ENCODE measurements at regions not wholly inside any gene's neighbourhood (a gene's known extent, or its start where the extent isn't known, plus 50 kb on each side); places are given as distances from the start of the nearest gene placed in this dataset.
A peak's percentile ranks its signal among the peaks of the same experiment; 100 is the strongest.

DNA sequence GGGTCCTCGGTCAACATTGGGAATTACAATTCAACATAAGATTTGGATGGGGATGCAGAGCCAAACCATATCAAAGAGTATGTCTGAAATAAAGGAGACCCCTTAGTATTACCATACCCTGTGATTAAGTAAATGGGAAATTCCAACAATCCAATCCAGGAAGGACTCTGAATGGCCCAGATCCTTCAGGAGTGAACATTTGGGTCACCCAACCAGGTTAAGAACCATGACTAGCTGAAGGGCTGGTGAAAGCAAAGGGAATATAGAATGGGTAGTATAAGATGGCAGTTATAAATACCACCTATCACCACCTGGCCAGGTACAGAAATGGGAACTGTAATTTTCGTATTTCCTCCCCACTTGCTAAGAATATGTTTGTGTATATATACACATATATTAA lies 114.4 kb upstream of the CCDC196 start:
- no peak for DNase-seq
- H3K9me3 ChIP-seq, result no peaks in the 10 kb centered on the region
- H3K4me3 ChIP-seq, result no peak overlapping the region
- H3K27me3 ChIP-seq, result no peaks in the 10 kb centered on the region
- no peaks in the 10 kb centered on the region for H3K36me3 ChIP-seq

DNA sequence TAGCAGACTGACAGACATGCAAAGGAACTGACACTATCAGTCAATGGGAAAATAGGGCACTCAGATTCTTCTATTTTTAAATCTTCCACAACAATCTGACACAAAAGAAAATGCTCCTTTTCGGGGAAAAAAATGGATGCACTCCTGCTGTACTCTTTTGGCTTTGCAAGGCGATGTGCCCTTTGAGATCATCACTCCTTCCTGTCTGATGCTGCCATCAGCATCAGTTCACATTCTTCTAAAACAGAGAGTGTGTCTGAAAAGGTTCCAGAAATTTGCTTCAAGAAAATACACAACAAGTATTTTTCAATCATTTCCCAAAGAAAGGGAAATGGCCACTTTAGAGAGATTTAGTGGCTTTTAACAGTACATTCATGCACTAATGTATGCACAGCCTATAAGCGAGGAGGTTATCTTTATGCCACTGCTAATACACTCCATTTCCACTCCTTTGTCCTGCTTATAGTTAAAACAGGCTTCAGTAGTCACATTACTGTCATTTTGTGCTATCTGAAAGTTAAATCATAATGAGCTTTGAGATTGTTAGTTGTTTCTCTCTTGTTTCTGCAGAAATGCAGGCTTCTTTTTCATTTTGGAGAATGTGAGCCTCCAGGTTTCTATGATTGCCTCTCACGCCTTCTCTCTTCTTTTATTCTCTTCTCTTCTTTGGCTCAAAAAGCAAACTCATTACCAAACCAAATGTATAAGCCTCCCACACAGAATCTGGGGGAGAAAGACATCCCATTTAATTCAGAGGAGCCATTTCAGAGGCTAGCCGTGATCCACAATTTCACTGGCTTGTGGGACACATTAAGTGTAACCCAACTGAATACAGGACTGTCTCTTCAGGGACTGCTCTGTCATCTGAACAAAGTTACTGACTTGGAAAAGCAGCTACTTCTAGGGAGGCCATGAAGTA lies 110.9 kb upstream of the CCDC196 start:
- Histone ChIP-seq H3K9me3 (no peaks in the 10 kb centered on the region), H3K4me3 (no peak overlapping the region), H3K27me3 (no peaks in the 10 kb centered on the region), H3K36me3 (no peaks in the 10 kb centered on the region)
- DNase-seq, result no peak

DNA sequence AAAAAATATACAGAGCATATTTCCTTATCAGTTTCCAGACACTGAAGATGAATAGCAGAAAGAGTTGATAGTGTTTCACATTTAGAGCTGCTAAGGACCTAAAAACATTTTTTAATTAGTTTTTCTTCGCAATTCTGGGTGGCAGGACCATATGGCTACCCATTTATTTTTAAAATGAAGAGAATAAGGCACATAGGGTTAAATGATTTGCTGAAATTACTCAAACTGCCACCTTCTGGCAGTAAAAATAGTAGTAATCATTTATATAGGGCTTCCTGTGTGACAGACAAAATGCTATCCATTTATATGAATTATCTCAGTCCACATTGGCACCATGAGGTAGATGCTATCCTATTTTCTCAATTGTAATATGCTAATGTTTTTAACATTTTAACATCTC lies 108.6 kb upstream of the CCDC196 start:
- DNase-seq, result no peak
- H3K27me3 ChIP-seq, result no peaks in the 10 kb centered on the region
- H3K4me3 ChIP-seq, result no peak overlapping the region
- H3K9me3 ChIP-seq, result no peaks in the 10 kb centered on the region
- no peaks in the 10 kb centered on the region for H3K36me3 ChIP-seq

DNA sequence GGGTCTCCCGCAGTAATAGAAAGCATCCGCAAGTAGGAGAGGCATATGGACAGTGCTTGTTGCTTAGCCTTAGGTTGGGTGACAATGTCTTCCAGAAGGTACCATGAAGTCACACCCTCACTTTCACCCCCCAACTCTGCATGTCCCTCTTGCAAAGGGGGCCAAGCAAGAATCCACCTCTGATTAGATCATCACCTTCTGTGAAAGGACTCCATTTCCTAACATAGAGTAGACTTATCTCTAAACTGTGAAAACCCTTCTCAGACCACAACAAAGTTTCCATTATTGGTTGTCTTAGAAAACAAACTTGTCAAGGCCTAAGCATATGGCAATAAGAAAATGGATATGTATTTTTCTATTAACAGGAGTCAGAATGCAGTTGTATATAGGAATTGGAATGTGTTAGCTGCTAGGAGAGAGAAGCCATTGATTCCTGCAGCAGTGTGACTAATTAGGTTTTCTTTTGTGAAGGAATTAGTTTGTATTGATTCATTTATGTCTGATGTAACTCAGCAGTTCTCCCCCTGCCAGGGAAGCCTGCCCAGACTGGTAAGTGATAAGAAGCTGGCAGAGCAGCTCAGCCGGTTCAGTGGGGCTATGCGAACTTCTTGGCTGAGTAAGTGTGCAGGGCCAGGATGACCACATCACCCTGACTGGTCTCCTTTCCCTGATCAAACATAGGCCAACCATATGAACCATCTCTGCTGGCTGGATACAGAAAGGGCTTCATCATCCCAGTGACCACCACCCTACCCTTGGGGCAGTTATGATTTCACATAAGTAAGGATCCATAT lies 107.3 kb upstream of the CCDC196 start:
- DNase-seq, result peak; percentile 57
- no peak overlapping the region for H3K4me3 ChIP-seq
- no peaks in the 10 kb centered on the region for H3K36me3 ChIP-seq
- no peaks in the 10 kb centered on the region for H3K27me3 ChIP-seq
- no peaks in the 10 kb centered on the region for H3K9me3 ChIP-seq

DNA sequence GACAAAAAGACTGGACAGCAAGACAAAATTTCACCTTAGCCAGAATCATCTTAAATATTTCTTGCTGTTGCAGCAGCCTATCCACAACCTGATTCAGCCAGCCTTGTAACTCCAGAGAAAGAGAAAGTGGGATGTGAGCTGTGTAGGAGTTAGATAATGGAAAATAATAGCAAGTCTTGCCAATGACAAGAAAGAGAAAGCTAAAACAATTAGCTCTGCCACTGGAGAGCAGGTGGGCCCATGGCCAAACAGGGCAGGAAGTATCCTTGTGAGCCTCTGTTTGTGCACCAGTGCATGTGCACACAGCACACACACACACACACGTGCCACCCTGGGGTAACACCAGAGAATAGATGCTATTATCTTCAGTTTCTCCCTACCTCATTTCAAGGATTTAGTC lies 106.0 kb upstream of the CCDC196 start:
- Histone ChIP-seq H3K9me3 (no peaks in the 10 kb centered on the region), H3K27me3 (no peaks in the 10 kb centered on the region), H3K4me3 (no peak overlapping the region), H3K36me3 (no peaks in the 10 kb centered on the region)
- DNase-seq, result no peak

DNA sequence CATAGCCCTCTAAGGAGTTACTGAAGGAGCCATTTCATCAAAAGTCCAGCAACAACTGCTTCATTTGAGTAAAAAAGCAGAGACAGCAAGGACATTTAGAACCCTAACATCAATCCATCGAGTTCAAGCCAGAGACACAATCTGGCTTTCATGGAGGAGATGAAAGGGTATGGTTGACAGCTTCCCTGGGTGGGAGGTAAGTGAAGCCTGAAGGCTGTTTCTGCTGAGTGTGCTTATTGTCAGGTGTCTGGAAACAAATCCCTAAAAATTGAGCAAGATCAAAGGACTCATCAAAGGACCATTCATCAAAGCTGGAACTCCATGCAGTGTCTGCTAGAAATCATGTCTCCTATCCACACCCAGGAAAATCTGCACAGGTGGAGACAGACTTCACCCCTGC lies 104.4 kb upstream of the CCDC196 start:
- Histone ChIP-seq H3K9me3 (no peaks in the 10 kb centered on the region), H3K4me3 (no peak overlapping the region), H3K36me3 (no peaks in the 10 kb centered on the region), H3K27me3 (no peaks in the 10 kb centered on the region)
- no peak for DNase-seq

DNA sequence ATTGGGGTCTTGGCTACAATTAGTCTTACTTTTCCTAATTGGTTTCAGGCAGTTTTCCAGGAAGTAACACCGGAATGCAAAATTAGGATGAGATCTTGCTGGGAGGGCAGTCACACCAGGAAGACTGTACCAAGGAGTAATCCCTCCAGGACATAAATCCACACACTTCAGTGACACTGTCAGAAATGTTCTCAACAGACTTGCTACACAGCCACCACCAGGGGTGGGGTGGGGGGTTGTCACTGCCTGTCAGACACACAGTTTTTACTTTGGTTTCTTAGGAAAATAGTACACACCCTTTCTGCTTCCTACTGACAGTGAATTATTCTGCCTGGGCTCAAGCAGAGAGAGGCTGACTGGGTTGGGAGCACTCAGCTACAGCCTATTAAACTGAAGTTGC lies 102.9 kb upstream of the CCDC196 start:
- Histone ChIP-seq H3K36me3 (no peaks in the 10 kb centered on the region), H3K27me3 (no peaks in the 10 kb centered on the region), H3K4me3 (no peak overlapping the region), H3K9me3 (no peaks in the 10 kb centered on the region)
- no peak for DNase-seq

DNA sequence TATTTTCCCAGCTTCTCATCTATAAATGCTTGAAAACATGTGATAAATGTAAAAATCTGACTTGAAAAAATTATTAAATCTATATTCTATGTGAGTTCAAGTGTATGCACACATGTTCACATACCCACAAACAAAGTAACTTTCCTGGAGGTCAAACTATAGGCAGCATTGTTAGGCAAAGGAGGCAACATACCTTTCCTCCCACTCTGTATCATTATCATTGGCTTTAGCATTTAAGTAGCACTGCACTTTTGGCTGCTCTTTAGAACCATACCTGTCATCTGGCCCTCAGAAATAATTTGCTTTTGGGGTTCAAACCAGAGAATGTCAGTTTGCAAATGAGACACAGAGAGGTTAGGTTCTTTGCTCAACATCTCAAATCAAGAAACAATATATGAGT lies 102.4 kb upstream of the CCDC196 start:
- Histone ChIP-seq H3K36me3 (no peaks in the 10 kb centered on the region), H3K4me3 (no peak overlapping the region), H3K9me3 (no peaks in the 10 kb centered on the region), H3K27me3 (no peaks in the 10 kb centered on the region)
- DNase-seq, result no peak

DNA sequence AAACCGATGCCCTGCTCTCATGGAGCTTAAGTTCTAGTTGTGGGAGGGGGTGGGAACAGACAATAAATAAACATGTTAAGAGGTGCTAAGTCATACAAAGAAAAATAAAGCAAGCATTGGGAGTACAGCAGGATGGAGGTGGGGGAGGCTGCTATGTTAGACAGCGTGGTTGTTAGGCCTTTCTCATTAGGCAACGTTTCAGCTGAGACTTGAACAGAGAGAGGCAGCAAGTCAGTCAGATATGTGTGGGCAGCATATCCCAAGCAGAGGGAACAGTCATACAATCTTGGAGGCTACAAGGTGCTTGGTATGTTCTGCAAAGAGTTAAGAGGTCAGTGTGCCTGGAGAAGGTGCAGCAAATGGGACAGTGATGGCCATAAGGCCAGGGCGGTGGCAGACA lies 97.7 kb upstream of the CCDC196 start:
- no peak overlapping the region for H3K4me3 ChIP-seq
- H3K36me3 ChIP-seq, result no peaks in the 10 kb centered on the region
- H3K9me3 ChIP-seq, result no peaks in the 10 kb centered on the region
- no peaks in the 10 kb centered on the region for H3K27me3 ChIP-seq
- DNase-seq, result no peak

DNA sequence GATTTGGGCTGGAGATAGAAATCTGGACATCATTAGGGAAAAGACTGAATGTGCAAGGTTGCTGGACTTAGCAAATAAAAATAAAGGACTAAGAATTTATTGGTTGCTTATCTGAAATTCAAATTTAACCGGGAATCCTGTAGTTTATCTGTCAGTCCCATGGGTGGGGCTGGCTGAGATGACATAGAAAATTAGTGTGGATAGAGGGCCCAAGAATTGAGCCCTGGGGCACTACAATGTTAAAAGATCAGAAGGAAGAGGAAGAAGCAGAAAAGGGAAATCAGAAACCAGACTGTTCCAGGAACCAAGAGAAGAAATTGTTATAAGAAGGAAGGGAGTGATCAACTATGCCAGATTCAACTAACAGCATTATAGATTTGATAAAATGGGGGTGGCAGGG lies 96.7 kb upstream of the CCDC196 start:
- Histone ChIP-seq H3K4me3 (no peak overlapping the region), H3K36me3 (no peaks in the 10 kb centered on the region), H3K27me3 (no peaks in the 10 kb centered on the region), H3K9me3 (no peaks in the 10 kb centered on the region)
- DNase-seq, result no peak

DNA sequence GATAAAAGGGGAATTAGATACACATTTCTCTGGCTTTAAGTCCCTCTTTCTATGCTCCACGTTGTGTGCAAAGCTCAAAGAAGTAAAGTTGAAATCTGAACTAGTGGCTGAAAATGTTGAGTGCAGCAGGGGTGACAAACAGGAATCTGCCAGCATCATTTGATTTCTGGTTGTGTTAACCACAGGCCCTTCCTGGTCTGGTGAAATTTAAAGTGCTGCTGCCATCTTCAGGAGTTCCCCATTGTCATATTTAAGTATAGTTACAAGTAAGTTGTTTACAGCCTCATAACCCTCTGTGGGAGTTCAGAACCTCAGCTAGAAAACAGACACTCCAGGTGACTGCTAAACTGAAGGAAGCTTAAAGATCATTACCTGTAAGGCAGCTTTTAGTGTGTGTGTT lies 90.9 kb upstream of the CCDC196 start:
- Histone ChIP-seq H3K4me3 (no peak overlapping the region), H3K36me3 (no peaks in the 10 kb centered on the region), H3K27me3 (no peaks in the 10 kb centered on the region), H3K9me3 (no peaks in the 10 kb centered on the region)
- no peak for DNase-seq

DNA sequence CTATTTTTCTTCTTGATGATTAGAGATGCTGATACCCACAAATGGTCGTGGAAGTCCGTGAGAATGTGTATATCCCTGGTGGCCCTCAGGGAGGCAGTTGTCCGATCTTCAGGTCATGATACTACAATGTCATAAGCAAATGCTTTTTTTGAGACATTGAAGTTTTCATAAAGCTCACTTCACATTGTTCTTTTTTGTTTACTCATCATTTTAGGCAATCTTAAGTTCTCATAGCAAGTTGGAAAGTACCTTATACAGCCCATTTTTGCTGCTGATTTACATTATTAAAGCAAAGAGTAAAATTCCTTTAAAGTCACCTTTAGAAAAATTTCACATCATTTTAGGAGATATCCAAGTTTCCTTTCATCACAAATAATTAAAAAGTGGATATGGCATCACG lies 90.0 kb upstream of the CCDC196 start:
- no peaks in the 10 kb centered on the region for H3K27me3 ChIP-seq
- DNase-seq, result no peak
- H3K9me3 ChIP-seq, result no peaks in the 10 kb centered on the region
- no peaks in the 10 kb centered on the region for H3K36me3 ChIP-seq
- no peak overlapping the region for H3K4me3 ChIP-seq

DNA sequence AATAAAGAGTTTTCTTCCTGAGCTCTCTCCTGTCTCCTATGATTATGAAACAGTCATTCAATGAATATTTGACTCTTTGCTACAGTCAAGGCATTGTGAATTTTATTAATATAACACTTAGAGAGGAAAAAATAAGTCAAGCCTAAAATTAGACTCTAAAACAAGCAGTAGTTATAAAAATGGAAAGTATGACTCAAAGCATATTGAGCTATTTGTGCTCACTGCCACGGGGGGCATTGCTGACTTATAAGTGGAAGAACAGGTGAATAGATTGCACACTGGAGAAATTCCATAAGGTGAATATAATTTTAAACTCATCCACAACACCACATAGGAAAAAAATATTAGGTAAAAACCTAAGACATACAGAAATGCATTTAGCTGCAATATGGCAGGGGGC lies 87.7 kb upstream of the CCDC196 start:
- no peak overlapping the region for H3K4me3 ChIP-seq
- no peak for DNase-seq
- H3K9me3 ChIP-seq, result no peaks in the 10 kb centered on the region
- H3K36me3 ChIP-seq, result no peaks in the 10 kb centered on the region
- no peaks in the 10 kb centered on the region for H3K27me3 ChIP-seq

DNA sequence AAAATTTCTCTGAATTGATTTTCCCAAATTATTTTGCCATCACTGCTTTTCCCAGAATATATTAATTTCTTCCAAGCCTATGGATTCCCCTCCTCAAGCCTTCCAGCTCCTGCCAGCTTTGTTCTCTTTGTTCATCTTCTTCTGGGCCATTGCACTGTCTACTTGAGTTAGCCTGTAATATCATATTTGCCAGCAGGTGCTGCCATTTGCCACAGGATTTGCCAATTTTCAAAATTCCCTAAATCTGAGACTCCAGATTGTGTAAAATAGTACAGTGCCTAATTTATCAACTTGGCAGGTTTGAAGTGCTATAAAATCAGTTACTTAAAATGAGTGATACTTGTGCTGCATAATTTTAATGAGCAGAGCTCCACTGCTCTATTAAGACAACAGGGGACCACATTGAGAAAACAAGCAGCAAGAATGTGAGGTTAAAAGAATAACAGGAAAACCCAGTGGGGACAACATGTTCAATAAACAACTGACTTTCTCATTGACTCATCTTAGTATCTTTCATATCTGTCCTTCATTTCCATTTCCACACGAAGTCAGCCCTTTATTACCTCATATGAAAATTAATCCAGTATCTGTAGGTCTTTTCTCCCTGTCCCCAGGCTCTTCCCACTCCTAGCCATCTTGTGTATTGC lies 84.6 kb upstream of the CCDC196 start:
- no peaks in the 10 kb centered on the region for H3K36me3 ChIP-seq
- no peak for DNase-seq
- H3K9me3 ChIP-seq, result no peaks in the 10 kb centered on the region
- no peak overlapping the region for H3K4me3 ChIP-seq
- H3K27me3 ChIP-seq, result no peaks in the 10 kb centered on the region

DNA sequence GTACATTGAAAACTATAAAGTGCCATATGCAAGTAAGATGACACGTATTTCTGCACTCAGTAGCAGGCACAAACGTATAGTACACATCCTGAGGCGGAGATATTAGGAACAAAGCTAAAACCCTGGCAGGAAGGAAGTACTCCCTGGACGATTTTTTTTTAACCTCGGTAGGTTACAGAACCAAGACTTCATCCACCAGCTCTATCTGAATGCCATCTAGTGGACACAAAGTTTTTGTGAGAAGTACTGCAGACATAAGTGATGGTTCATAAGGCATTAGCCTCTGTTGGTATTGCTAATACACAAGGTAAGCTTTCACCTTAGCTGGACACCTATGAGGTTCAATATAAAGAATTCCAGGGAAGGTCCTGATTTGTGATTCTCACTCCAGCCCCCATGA lies 83.0 kb upstream of the CCDC196 start:
- no peaks in the 10 kb centered on the region for H3K9me3 ChIP-seq
- no peaks in the 10 kb centered on the region for H3K27me3 ChIP-seq
- no peaks in the 10 kb centered on the region for H3K36me3 ChIP-seq
- no peak for DNase-seq
- H3K4me3 ChIP-seq, result no peak overlapping the region

DNA sequence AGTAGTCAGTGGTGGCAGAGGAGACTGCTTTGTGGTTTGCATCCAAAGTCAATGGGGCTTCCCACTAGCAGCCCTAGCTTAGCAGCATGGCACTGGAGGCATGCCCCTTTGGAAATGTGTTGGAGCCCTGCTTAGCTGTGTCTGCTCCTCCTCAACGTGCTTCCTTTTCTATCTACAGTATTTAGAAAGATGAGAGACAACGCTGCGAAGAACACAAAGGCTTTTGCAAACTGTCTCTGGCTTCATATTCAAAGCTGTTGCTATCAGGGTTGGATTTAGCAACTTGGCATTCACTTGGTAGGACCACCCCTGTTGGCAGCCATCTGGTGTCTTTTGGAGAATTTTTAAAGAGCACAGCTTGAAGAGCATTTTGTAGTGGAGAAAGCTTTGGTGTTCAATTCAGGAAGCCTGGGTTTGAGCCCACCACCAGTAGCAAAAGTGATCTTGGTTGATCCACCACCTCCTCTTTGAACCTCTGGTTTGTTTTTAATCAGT lies 82.1 kb upstream of the CCDC196 start:
- H3K9me3 ChIP-seq, result no peaks in the 10 kb centered on the region
- no peaks in the 10 kb centered on the region for H3K36me3 ChIP-seq
- H3K4me3 ChIP-seq, result no peak overlapping the region
- no peaks in the 10 kb centered on the region for H3K27me3 ChIP-seq
- DNase-seq, result no peak

DNA sequence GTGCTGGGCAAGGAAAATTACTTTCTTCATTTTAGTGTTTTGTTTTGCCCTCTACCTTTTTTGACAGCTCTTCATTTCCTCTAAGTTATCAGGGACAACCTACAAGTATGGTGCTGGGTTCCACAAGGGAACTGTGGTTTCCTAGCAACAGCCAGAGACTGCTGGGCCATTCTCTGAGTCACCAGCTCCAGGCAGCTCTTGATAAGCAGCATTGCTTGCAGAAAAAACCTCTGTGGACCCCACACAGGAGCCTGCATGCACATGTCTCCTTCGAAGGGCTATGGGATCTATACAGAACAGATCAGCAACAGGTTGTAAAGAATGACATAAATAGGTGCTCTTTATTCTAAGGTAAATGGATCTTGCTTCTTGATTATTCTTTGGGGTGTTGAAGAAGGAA lies 81.0 kb upstream of the CCDC196 start:
- H3K27me3 ChIP-seq, result no peaks in the 10 kb centered on the region
- DNase-seq, result no peak
- H3K4me3 ChIP-seq, result no peak overlapping the region
- H3K36me3 ChIP-seq, result no peaks in the 10 kb centered on the region
- H3K9me3 ChIP-seq, result no peaks in the 10 kb centered on the region

All from MG63 (cell line).